HepG2 (cell line): ENCODE measurements at regions not wholly inside any gene's neighbourhood (a gene's known extent, or its start where the extent isn't known, plus 50 kb on each side); places are given as distances from the start of the nearest gene placed in this dataset.

Experiments used
- ATAC-seq: fragments of 200-7000 bp; cut with Tn5 transposase; 3 replicates; pipeline ENCODE4 v1.9.1; 2020; ENCODE audit warnings: mild to moderate bottlenecking, moderate library complexity
- BruUV-seq: library from RNA; stranded (reverse); fragments of 400-500 nt; replicated peaks from 2 replicates; lab custom pipeline; 2021; lab: Mats Ljungman, UMichigan
- CTCF ChIA-PET: fragments of 300-600 bp; formaldehyde crosslinking; extraction: SDS; loops from one replicate; lab custom pipeline; 2021; ENCODE audit warnings: low total read pairs, inconsistent platforms, low intra/inter-chr PET ratio; lab: Yijun Ruan, JAX
- POLR2A ChIA-PET: fragments of 350-600 bp; sonication (Branson Sonifier 250); formaldehyde crosslinking; loops from one replicate; lab custom pipeline; 2020; ENCODE audit warnings: antibody characterized with exemption, inconsistent platforms; lab: Yijun Ruan, JAX
- DNase-seq: peaks from one replicate; pipeline ENCODE4 v3.0.0-alpha.2; 2015; ENCODE audit warnings: low spot score
- FAIRE-seq: peaks from 3 replicates; lab custom pipeline; 2011; peaks lifted over from hg19 to GRCh38; lab: Jason Lieb, UNC
- H2AFZ ChIP-seq: one replicate; pipeline ENCODE4 v1.6.1; 2011; ENCODE audit warnings: low read length, inconsistent platforms
- H3K27ac ChIP-seq: fragments of 300-600 bp; 3 replicates; pipeline ENCODE4 v1.8.0; 2011; ENCODE audit warnings: mixed run types, mild to moderate bottlenecking, mixed read lengths, low read length, inconsistent platforms; ENCODE audit not compliant: insufficient read depth; ENCODE audit errors: extremely low read length
- H3K27me3 ChIP-seq, 2 experiments: fragments of 200-600 bp in 1 of 2; 2 replicates in 1 of 2; 3 replicates in 1 of 2; pipeline versions ENCODE4 v1.6.0 to v1.8.0; 2011; ENCODE audit warnings: low read length in 2 of 2, mild to moderate bottlenecking in 2 of 2, moderate library complexity in 2 of 2, inconsistent platforms in 1 of 2; ENCODE audit not compliant: insufficient read depth in 2 of 2, control insufficient read depth in 1 of 2
- H3K36me3 ChIP-seq, 2 experiments: fragments of 200-600 bp in 1 of 2; replicated peaks in 1 of 2; 2 replicates in 1 of 2; 3 replicates in 1 of 2; pipeline versions ENCODE4 v1.5.1 to v1.8.0; 2011; ENCODE audit warnings: low read length in 2 of 2, inconsistent platforms in 1 of 2; ENCODE audit not compliant: insufficient read depth in 2 of 2, control insufficient read depth in 1 of 2
- H3K4me1 ChIP-seq: 2 replicates; pipeline ENCODE4 v1.5.1; 2012; ENCODE audit warnings: low read length, inconsistent platforms; ENCODE audit not compliant: insufficient read depth
- H3K4me2 ChIP-seq: 2 replicates; pipeline ENCODE4 v1.6.0; 2011; ENCODE audit warnings: low read depth, low read length, inconsistent platforms
- H3K4me3 ChIP-seq, 3 experiments: fragments of 200-600 bp in 1 of 3; sonication (generic), shearing (Covaris generic) in 1 of 3; replicated peaks in 1 of 3; 2 replicates each; pipeline ENCODE4 v1.5.1; 2011 to 2016; ENCODE audit warnings: low read length in 3 of 3, inconsistent platforms in 2 of 3, low read depth in 2 of 3, mild to moderate bottlenecking in 2 of 3, control low read depth in 1 of 3, mixed read lengths in 1 of 3; ENCODE audit not compliant: insufficient read depth in 1 of 3
- H3K79me2 ChIP-seq: one replicate; pipeline ENCODE4 v1.6.1; 2011; ENCODE audit warnings: low read length, inconsistent platforms; ENCODE audit not compliant: insufficient read depth
- H3K9ac ChIP-seq: 2 replicates; pipeline ENCODE4 v1.6.0; 2011; ENCODE audit warnings: mild to moderate bottlenecking, low read depth, low read length, inconsistent platforms; ENCODE audit not compliant: insufficient read depth
- H3K9me3 ChIP-seq: 2 replicates; pipeline ENCODE4 v1.5.1; 2012; ENCODE audit warnings: mild to moderate bottlenecking, low read length
- H4K20me1 ChIP-seq: 2 replicates; pipeline ENCODE4 v1.6.0; 2011; ENCODE audit warnings: inconsistent platforms, mild to moderate bottlenecking, low read length, moderate library complexity; ENCODE audit not compliant: insufficient read depth
- KLF9 ChIP-seq: IDR thresholded peaks from 2 replicates; pipeline ENCODE4 v1.6.1; 2016; ENCODE audit warnings: low read depth
- MAFF ChIP-seq: IDR thresholded peaks from 2 replicates; pipeline ENCODE4 v1.6.1; 2011; ENCODE audit warnings: low read depth, low read length, improper control_type of control experiment
- MXD4 ChIP-seq: IDR thresholded peaks from 2 replicates; pipeline ENCODE4 v1.6.1; 2016; ENCODE audit warnings: mild to moderate bottlenecking, missing biosample characterization, missing genetic modification reagents
- RFX5 ChIP-seq: IDR thresholded peaks from 2 replicates; pipeline ENCODE4 v1.6.1; 2011; ENCODE audit warnings: low read depth, low read length, improper control_type of control experiment
- SATB2 ChIP-seq: sonication (generic); formaldehyde crosslinking; IDR thresholded peaks from 2 replicates; pipeline ENCODE4 v1.5.0; 2020; ENCODE audit warnings: missing genetic modification reagents
- SRF ChIP-seq: IDR thresholded peaks from 2 replicates; pipeline ENCODE4 v1.6.1; 2011; ENCODE audit warnings: mild to moderate bottlenecking, low read depth, low read length, moderate library complexity
- ZNF343 ChIP-seq: sonication (generic); formaldehyde crosslinking; IDR thresholded peaks from 2 replicates; pipeline ENCODE4 v1.4.0; 2020; ENCODE audit warnings: mild to moderate bottlenecking, missing genetic modification reagents
- ZNF790 ChIP-seq: sonication (generic); formaldehyde crosslinking; IDR thresholded peaks from 2 replicates; pipeline ENCODE4 v1.8.0; 2022; ENCODE audit warnings: missing genetic modification reagents, mild to moderate bottlenecking, borderline replicate concordance
- WGBS: methylation state at CpG from one replicate; pipeline ENCODE4 v1.1.6; 2017; ENCODE audit warnings: low lambda C conversion rate; 5-methylcytosine and 5-hydroxymethylcytosine counted together
- in situ Hi-C: cut with HindIII; loops from 2 replicates; pipeline ENCODE4 v1.10.0; 2017; ENCODE audit warnings: low pct_unique_long_range_greater_than_20kb; ENCODE audit not compliant: extremely low pct_ligation_motif_present
- intact Hi-C: fragments of 100-400 bp; cut with micrococcal nuclease; formaldehyde crosslinking; loops from one replicate; pipeline ENCODE4 v1.10.0; 2022; ENCODE audit not compliant: unreplicated experiment
- TF ChIP-seq, protein P1 (sequence below): sonication (generic); formaldehyde crosslinking; IDR thresholded peaks from 2 replicates; pipeline ENCODE4 v1.5.0; 2020; ENCODE audit warnings: missing genetic modification reagents
- TF ChIP-seq, protein P2 (sequence below): sonication (generic); formaldehyde crosslinking; IDR thresholded peaks from 2 replicates; pipeline ENCODE4 v1.4.0; 2020; ENCODE audit warnings: missing genetic modification reagents
- TF ChIP-seq, protein P3 (sequence below): sonication (generic); formaldehyde crosslinking; IDR thresholded peaks from 2 replicates; pipeline ENCODE4 v1.5.1; 2020; ENCODE audit warnings: missing genetic modification reagents, mild to moderate bottlenecking, borderline replicate concordance
- TF ChIP-seq, protein P4 (sequence below): sonication (generic); formaldehyde crosslinking; IDR thresholded peaks from 2 replicates; pipeline ENCODE4 v1.4.0; 2020; ENCODE audit warnings: missing genetic modification reagents, borderline replicate concordance
- TF ChIP-seq, protein P5 (sequence below): sonication (generic); formaldehyde crosslinking; IDR thresholded peaks from 2 replicates; pipeline ENCODE4 v1.4.0; 2020; ENCODE audit warnings: mild to moderate bottlenecking, low read depth, missing genetic modification reagents

DNA sequence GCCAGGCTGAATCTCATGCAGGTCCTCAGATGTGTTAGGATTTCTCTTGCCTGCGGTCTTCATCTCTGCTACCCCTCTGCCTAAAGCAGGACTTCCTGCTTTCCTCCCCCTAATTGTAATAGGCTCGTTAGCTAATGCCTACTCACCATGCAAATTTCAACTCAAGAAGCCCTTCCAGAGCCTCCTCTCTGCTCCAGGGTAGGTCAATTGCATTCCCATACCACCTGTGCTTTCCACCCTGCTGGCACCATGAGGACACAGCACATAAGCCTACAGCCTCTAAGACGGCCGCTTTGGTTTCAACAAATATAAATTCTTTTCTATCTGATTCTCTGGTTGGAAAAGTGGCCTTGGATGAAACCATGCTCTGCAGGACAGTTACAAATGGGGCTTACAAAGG is 93.9 kb downstream of the QDPR start:
- no peak for ATAC-seq
- FAIRE-seq: no peak
- WGBS: 6% methylated on average over 4 of the region's 4 CpGs
- Histone ChIP-seq H3K36me3 (no peaks in the 10 kb centered on the region), H2AFZ (no peak overlapping the region), H3K9me3 (no peaks in the 10 kb centered on the region), H3K79me2 (no peaks in the 10 kb centered on the region), H3K4me3 (no peak overlapping the region), H3K9ac (no peak overlapping the region), H3K4me2 (no peak overlapping the region), H4K20me1 (no peaks in the 10 kb centered on the region), H3K27ac (no peak overlapping the region), H3K4me1 (no peaks in the 10 kb centered on the region), H3K27me3 (peaks cover 0 to 38% of the 10 kb centered on the region in 2 experiments; a peak in 2 of 5 replicates)
- TF ChIP-seq KLF9 (CRISPR knock-in tag) (no peak), SATB2 (no peak), ZNF790 (CRISPR knock-in tag) (no peak), RFX5 (no peak), ZNF343 (no peak), MXD4 (no peak), MAFF (no peak), SRF (no peak)
- TF ChIP-seq, protein P1, sequence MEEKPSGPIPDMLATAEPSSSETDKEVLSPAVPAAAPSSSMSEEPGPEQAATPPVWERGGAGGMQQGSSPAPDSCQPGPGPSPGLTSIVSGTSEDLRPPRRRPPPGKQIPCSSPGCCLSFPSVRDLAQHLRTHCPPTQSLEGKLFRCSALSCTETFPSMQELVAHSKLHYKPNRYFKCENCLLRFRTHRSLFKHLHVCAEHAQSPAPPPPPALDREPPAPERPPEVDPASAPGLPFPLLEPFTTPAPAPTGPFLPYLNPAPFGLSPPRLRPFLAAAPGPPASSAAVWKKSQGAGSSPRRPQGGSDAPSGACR (CRISPR knock-in tag): no peak
- TF ChIP-seq, protein P2, sequence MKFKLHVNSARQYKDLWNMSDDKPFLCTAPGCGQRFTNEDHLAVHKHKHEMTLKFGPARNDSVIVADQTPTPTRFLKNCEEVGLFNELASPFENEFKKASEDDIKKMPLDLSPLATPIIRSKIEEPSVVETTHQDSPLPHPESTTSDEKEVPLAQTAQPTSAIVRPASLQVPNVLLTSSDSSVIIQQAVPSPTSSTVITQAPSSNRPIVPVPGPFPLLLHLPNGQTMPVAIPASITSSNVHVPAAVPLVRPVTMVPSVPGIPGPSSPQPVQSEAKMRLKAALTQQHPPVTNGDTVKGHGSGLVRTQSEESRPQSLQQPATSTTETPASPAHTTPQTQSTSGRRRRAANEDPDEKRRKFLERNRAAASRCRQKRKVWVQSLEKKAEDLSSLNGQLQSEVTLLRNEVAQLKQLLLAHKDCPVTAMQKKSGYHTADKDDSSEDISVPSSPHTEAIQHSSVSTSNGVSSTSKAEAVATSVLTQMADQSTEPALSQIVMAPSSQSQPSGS (CRISPR knock-in tag): no peak
- TF ChIP-seq, protein P3, sequence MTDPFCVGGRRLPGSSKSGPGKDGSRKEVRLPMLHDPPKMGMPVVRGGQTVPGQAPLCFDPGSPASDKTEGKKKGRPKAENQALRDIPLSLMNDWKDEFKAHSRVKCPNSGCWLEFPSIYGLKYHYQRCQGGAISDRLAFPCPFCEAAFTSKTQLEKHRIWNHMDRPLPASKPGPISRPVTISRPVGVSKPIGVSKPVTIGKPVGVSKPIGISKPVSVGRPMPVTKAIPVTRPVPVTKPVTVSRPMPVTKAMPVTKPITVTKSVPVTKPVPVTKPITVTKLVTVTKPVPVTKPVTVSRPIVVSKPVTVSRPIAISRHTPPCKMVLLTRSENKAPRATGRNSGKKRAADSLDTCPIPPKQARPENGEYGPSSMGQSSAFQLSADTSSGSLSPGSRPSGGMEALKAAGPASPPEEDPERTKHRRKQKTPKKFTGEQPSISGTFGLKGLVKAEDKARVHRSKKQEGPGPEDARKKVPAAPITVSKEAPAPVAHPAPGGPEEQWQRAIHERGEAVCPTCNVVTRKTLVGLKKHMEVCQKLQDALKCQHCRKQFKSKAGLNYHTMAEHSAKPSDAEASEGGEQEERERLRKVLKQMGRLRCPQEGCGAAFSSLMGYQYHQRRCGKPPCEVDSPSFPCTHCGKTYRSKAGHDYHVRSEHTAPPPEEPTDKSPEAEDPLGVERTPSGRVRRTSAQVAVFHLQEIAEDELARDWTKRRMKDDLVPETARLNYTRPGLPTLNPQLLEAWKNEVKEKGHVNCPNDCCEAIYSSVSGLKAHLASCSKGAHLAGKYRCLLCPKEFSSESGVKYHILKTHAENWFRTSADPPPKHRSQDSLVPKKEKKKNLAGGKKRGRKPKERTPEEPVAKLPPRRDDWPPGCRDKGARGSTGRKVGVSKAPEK: no peak
- TF ChIP-seq, protein P4, sequence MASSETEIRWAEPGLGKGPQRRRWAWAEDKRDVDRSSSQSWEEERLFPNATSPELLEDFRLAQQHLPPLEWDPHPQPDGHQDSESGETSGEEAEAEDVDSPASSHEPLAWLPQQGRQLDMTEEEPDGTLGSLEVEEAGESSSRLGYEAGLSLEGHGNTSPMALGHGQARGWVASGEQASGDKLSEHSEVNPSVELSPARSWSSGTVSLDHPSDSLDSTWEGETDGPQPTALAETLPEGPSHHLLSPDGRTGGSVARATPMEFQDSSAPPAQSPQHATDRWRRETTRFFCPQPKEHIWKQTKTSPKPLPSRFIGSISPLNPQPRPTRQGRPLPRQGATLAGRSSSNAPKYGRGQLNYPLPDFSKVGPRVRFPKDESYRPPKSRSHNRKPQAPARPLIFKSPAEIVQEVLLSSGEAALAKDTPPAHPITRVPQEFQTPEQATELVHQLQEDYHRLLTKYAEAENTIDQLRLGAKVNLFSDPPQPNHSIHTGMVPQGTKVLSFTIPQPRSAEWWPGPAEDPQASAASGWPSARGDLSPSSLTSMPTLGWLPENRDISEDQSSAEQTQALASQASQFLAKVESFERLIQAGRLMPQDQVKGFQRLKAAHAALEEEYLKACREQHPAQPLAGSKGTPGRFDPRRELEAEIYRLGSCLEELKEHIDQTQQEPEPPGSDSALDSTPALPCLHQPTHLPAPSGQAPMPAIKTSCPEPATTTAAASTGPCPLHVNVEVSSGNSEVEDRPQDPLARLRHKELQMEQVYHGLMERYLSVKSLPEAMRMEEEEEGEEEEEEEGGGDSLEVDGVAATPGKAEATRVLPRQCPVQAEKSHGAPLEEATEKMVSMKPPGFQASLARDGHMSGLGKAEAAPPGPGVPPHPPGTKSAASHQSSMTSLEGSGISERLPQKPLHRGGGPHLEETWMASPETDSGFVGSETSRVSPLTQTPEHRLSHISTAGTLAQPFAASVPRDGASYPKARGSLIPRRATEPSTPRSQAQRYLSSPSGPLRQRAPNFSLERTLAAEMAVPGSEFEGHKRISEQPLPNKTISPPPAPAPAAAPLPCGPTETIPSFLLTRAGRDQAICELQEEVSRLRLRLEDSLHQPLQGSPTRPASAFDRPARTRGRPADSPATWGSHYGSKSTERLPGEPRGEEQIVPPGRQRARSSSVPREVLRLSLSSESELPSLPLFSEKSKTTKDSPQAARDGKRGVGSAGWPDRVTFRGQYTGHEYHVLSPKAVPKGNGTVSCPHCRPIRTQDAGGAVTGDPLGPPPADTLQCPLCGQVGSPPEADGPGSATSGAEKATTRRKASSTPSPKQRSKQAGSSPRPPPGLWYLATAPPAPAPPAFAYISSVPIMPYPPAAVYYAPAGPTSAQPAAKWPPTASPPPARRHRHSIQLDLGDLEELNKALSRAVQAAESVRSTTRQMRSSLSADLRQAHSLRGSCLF (CRISPR knock-in tag): no peak
- TF ChIP-seq, protein P5, sequence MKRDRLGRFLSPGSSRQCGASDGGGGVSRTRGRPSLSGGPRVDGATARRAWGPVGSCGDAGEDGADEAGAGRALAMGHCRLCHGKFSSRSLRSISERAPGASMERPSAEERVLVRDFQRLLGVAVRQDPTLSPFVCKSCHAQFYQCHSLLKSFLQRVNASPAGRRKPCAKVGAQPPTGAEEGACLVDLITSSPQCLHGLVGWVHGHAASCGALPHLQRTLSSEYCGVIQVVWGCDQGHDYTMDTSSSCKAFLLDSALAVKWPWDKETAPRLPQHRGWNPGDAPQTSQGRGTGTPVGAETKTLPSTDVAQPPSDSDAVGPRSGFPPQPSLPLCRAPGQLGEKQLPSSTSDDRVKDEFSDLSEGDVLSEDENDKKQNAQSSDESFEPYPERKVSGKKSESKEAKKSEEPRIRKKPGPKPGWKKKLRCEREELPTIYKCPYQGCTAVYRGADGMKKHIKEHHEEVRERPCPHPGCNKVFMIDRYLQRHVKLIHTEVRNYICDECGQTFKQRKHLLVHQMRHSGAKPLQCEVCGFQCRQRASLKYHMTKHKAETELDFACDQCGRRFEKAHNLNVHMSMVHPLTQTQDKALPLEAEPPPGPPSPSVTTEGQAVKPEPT (CRISPR knock-in tag): no peak
- ChIA-PET POLR2A (no interaction called here), CTCF (no interaction called here)
- in situ Hi-C loops: no loop called here
- intact Hi-C loops: no loop called here
- DNase-seq: no peak
- BruUV-seq: no TSS peak
